ENCODE measurements at regions not wholly inside any gene's neighbourhood (a gene's known extent, or its start where the extent isn't known, plus 50 kb on each side); places are given as distances from the start of the nearest gene placed in this dataset.
"Not testable (repeated sequence)": the region's sequence is repeated elsewhere in the genome, so short reads cannot be mapped to it uniquely, and the experiment has no call there.

DNA sequence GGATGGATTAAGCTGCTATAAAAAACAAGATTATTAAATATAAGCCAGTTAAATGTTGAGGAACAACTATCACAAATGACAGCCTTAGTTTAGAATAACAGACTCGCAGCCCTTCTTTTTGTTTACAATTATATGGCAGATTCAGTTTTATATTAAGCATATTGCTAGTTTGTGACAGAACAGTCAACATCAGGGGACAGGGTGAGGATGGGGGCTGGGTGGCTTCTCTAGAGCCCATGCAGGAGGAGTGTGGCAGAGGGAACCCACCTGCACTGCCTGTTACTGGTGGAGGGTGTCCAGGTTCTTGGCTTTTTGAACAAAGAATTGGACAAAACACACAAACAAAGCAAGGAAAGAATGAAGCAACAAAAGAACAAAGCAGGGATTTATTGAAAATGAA lies 799.7 kb downstream of the PRIM2 start:
- not testable (repeated sequence) for DNase-seq

GRCh38 chr6:58121616-58122015 lies 804.2 kb downstream of the PRIM2 start:
- not testable (repeated sequence) for DNase-seq

DNA sequence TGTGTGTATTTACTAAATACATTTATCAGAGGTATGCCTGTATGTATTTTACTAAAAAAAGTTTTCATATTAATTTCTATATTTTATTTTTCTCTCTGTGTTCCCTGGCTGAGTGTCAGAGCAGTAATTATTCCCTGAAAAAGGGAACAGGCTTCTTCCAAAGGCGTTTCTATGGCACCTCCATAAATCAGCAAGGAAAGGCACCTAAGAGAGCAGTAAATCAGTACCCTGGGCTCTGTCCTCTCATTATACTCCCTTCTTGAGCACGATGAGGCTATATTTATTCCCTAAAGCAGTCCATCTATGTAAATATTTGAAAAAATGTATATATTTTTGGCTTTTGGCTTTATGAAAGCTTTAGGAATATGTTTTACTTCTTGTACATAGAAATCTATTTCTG lies 806.3 kb downstream of the PRIM2 start:
- DNase-seq = not testable (repeated sequence)

DNA sequence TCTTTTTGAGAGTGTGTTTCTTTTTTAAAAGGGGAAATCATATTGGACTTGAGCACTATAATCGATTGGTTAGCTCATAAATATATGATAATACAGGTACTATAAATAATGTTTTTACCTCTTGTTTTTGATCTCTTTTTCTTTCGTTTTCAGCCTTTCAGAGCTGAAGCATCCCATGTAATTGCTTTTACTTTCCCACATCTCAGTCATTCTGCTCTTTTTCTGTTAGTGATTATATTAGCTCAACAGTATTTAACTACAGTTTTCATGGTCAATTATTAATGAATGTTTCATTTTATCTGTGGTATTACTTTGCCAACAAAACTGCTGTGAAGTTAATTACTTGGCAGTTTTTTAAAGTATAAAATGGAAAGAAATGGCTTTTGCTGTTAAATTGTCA lies 811.1 kb downstream of the PRIM2 start:
- DNase-seq = not testable (repeated sequence)

GRCh38 chr6:58129098-58129497 lies 811.7 kb downstream of the PRIM2 start:
- not testable (repeated sequence) for DNase-seq

GRCh38 chr6:58139746-58140145 lies 822.3 kb downstream of the PRIM2 start:
- DNase-seq = not testable (repeated sequence)

DNA sequence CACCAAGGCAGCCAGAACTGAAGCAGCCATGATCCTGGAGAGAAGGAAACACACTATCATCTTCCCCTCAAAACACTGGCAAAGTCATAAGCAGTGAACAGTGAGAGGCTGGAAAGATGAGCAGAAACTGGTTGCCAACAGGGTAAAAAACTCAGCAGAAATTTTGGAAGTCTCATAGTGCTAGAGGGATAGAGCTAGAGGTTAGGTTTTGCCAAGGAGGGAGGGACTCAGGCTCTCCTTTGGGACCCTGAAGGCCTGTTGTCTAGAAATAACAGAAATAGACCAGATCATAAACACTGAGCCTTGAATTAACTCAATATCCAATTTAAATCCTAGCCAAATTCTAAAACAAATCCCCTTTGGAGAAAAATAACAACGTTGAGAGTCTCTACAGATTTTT lies 853.6 kb downstream of the PRIM2 start:
- DNase-seq = not testable (repeated sequence)

DNA sequence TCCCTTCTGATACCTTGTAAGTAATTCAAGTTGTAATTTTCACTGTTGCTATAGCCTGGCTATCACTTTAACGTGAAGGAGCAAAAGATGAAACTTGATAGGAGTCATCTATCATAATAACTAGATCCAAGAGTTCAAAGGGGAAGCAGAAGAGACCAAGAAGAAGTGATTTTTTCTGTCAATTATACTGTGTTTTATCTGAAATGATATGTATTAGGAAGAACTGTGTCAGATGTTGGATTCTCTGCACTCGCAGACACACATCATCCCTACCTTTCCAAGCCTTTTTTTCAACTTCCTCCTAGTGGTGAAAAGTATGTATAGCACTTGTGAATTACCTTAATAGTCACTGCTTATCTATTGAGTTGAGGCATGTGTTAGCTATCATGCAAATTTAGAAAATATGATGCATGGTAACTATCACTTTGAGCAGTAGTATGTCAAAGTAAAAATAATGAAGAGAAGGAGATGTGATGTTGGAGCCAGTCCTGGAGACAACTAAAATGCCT lies 864.2 kb downstream of the PRIM2 start:
- not testable (repeated sequence) for DNase-seq

DNA sequence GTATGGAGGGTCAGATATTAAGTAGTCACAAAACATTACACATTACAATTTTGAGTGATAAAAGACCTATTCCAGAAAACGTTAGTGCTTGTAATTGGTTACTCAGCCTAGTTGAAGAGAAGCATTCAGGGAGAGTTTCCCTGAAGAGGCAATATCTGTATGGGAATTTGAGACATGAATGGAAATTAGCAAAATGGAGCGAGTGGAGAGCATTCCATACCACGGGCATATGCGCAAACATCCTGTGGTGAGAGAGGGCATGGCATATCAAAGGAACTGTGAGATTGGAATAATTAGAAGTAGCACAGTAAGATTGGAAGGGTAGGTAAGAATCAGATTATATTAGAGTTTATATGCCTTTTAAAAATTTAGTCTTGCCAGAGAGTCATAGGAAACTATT lies 867.9 kb downstream of the PRIM2 start:
- DNase-seq = not testable (repeated sequence)

GRCh38 chr6:58193209-58193608 lies 875.8 kb downstream of the PRIM2 start:
- not testable (repeated sequence) for DNase-seq

DNA sequence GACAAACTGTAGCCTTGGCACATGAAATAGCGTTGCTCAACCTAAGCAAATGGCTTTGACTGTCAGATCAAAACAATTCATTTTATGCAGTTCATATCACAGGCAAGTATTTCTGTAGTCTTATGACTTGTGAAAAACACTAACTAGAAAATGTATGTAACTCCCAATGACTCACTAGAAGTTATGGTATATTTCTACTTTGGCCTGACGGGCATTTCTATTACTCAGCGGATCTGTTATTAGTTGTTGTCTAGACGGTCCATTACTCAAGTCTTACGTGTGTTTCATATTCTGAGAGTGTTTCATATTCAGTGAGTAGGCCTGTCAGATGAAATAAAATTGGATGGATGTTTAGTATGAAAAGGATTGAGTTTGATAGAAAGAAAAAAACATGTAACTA lies 880.9 kb downstream of the PRIM2 start:
- no peak for DNase-seq

- DNase-seq = not testable (repeated sequence)
Measured at GRCh38 chr6:58237124-58237523, 919.7 kb downstream of the PRIM2 start.

DNA sequence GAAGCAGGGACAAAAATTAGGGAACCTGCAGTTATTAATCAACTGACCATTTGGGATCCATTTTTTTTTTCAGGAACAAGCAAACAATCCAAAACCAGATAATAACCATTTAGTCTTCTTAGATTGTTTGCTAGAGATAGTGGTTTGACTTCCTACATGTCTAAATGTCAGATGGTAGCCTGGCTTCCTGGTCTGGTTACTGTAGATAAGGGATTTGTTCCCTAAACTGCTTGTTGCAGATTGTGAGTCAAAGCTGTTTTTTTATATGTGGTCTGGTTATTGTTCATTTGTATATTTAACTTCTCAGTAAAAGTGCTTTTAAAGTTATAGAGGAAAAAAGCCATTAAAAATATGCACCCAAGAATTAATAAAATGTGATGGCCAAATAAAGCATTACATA lies 921.0 kb downstream of the PRIM2 start:
- not testable (repeated sequence) for DNase-seq

DNA sequence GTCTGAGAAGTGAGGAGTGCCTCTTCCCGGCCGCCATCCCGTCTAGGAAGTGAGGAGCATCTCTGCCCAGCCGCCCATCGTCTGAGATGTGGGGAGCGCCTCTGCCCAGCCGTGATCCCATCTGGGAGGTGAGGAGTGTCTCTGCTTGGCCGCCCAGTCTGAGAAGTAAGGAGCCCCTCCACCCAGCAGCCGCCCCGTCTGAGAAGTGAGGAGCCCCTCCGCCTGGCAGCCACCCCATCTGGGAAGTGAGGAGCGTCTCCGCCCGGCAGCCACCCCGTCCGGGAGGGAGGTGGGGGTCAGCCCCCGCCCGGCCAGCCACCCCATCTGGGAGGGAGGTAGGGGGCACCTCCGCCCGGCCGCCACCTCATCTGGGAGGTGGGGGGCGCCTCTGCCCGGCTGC lies 940.2 kb downstream of the PRIM2 start:
- not testable (repeated sequence) for DNase-seq

GRCh38 chr6:58290177-58290576 lies 972.7 kb downstream of the PRIM2 start:
- no peak for DNase-seq

GRCh38 chr6:58291319-58291718 lies 973.9 kb downstream of the PRIM2 start:
- DNase-seq = not testable (repeated sequence)

DNA sequence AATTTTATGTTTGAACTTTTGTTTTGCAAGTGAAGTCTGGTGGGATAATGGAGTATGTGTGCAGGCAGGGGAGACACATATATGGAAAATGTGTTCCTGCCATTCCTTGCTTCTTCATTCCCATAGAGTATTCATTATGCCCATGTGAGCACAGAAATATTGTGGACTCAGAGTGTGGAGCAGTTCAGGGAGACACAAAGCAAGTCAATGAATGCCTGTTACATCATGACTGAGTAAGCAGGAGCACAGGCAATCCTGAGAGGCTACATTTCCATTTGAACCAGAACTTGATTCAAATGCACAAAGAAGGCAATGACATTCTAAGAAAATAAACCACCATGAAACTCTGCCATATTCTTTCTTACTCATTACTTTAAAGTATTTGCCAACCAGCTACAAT lies 990.5 kb downstream of the PRIM2 start:
- DNase-seq = not testable (repeated sequence)

- DNase-seq = not testable (repeated sequence)
Measured at GRCh38 chr6:58332108-58332507, 1014.7 kb downstream of the PRIM2 start.

- not testable (repeated sequence) for DNase-seq
Measured at GRCh38 chr6:58342287-58342686, 1024.9 kb downstream of the PRIM2 start.

DNA sequence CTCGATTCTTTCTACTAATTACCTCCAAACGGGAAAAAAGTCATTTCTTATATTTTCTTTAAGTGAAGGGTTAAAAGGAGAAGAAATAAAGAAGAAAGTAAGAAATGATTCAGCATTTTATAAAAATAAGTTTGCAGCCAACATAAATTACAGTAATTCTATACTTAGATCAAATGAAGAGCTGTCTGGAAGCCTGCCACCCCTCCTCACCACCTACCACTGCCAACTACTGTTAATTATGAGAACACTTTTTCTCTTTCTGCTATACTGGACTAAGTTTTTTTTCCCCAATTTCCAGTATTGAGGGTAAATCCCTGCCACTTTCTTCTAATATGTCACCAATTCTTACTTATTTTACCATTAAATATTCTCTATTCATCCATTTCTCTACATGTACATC lies 1030.1 kb downstream of the PRIM2 start:
- not testable (repeated sequence) for DNase-seq

- DNase-seq = not testable (repeated sequence)
Measured at GRCh38 chr6:58351619-58352018, 1034.2 kb downstream of the PRIM2 start.

DNA sequence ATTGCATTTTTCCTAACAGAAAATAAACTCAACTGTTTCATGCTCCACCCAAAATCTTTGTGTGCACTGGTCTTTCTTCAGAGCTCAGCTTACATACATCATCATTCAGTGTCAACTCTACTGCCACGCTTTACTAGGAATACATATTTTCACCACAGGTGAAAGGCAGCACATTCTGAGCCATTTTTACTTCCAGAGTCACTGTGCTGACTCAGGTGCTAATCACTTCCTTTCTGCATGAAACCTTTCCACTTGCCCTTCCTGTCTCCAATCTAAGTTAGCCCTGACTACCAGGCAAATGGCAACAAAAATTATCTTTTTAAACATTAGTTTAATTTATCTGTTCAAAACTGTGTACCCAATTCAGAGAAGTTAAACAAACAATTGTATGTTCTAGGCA lies 1041.0 kb downstream of the PRIM2 start:
- not testable (repeated sequence) for DNase-seq

- not testable (repeated sequence) for DNase-seq
Measured at GRCh38 chr6:58365856-58366255, 1048.4 kb downstream of the PRIM2 start.

DNA sequence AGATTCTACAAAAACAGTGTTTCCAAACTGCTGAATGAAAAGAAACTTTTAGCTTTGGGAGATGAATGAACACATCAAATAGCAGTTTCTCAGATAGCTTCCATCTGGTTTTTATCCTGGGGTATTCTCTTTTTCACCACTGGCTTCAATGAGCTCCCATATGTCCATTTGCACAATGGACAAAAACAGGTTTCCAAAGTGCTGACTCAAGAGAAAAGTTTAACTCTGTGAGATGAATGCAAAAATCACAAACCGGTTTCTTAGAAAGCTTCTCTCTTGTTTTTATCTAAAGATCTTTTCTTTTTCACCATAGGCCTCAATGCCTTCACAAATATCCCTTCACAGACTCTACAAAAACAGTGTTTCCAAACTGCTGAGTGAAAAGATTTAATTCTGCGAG lies 1089.2 kb downstream of the PRIM2 start:
- DNase-seq = not testable (repeated sequence)

DNA sequence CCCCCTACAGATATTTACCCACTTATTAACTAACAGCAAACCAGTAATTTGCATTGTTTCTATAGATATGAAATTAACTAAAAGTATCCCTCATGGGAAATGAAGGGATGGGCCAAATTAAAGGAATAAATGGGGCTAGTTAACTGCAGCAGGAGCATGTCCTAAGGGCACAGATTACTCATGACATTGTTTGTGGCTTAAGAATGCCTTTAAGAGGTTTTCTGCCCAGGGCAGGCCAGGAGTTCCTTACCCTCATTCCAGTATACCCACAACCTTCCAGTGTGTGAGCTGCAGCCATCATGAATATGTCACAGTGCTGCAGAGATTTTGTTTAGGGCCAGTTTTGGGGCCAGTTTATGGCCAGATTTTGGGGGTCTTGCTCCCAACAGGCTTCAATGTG lies 1101.9 kb downstream of the PRIM2 start:
- DNase-seq = no peak
